A673 (cell line): ENCODE measurements at regions not wholly inside any gene's neighbourhood (a gene's known extent, or its start where the extent isn't known, plus 50 kb on each side); places are given as distances from the start of the nearest gene placed in this dataset.

Source experiments
- EZH2 ChIP-seq: fragments of 200-600 bp; sonication (generic); IDR thresholded peaks from 2 replicates; pipeline ENCODE4 v1.6.1; 2017; ENCODE audit warnings: borderline replicate concordance, low read depth, mild to moderate bottlenecking, mixed read lengths, antibody characterized with exemption, low read length; ENCODE audit not compliant: poor library complexity, severe bottlenecking
- TF ChIP-seq, protein P1 (sequence below): fragments of 300-800, 200-600 bp; sonication (generic); conservative IDR thresholded peaks from 2 replicates; pipeline ENCODE4 v1.5.1; 2017; ENCODE audit warnings: low read depth, mild to moderate bottlenecking, antibody characterized with exemption, low read length, moderate library complexity, mixed read lengths

- TF ChIP-seq, protein P1, sequence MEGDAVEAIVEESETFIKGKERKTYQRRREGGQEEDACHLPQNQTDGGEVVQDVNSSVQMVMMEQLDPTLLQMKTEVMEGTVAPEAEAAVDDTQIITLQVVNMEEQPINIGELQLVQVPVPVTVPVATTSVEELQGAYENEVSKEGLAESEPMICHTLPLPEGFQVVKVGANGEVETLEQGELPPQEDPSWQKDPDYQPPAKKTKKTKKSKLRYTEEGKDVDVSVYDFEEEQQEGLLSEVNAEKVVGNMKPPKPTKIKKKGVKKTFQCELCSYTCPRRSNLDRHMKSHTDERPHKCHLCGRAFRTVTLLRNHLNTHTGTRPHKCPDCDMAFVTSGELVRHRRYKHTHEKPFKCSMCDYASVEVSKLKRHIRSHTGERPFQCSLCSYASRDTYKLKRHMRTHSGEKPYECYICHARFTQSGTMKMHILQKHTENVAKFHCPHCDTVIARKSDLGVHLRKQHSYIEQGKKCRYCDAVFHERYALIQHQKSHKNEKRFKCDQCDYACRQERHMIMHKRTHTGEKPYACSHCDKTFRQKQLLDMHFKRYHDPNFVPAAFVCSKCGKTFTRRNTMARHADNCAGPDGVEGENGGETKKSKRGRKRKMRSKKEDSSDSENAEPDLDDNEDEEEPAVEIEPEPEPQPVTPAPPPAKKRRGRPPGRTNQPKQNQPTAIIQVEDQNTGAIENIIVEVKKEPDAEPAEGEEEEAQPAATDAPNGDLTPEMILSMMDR, result no peak
- no peak for TF ChIP-seq EZH2
Measured at GRCh38 chr18:68500556-68500955, 214.4 kb downstream of the TMX3 start.
